Osteocyte (in vitro differentiated cells): ENCODE measurements at regions not wholly inside any gene's neighbourhood (a gene's known extent, or its start where the extent isn't known, plus 50 kb on each side); places are given as distances from the start of the nearest gene placed in this dataset.

Experiments used
- DNase-seq: peaks from one replicate; pipeline ENCODE4 v3.0.0; 2021; ENCODE audit warnings: mixed read lengths; ENCODE audit not compliant: unreplicated experiment; ENCODE audit errors: extremely low spot score
- H3K27ac Mint-ChIP-seq: one replicate; pipeline ENCODE4 v1.8.0; 2021; ENCODE audit warnings: mild to moderate bottlenecking, mixed read lengths; ENCODE audit not compliant: unreplicated experiment
- H3K27me3 Mint-ChIP-seq: one replicate; pipeline ENCODE4 v1.8.0; 2021; ENCODE audit warnings: mixed read lengths; ENCODE audit not compliant: unreplicated experiment
- H3K36me3 Mint-ChIP-seq: one replicate; pipeline ENCODE4 v1.8.0; 2021; ENCODE audit warnings: mixed read lengths; ENCODE audit not compliant: unreplicated experiment
- H3K4me1 Mint-ChIP-seq: one replicate; pipeline ENCODE4 v1.8.0; 2021; ENCODE audit warnings: mixed read lengths; ENCODE audit not compliant: unreplicated experiment
- H3K4me3 Mint-ChIP-seq: one replicate; pipeline ENCODE4 v1.8.0; 2021; ENCODE audit warnings: mild to moderate bottlenecking, moderate library complexity, mixed read lengths; ENCODE audit not compliant: unreplicated experiment
- H3K9me3 Mint-ChIP-seq: one replicate; pipeline ENCODE4 v1.8.0; 2021; ENCODE audit warnings: mixed read lengths; ENCODE audit not compliant: unreplicated experiment
- TF ChIP-seq, protein P1 (sequence below): fragments of 200-600 bp; sonication (generic); IDR thresholded peaks from 2 replicates; pipeline ENCODE4 v1.5.0; 2021; ENCODE audit warnings: antibody characterized with exemption, mild to moderate bottlenecking, moderate library complexity

DNA sequence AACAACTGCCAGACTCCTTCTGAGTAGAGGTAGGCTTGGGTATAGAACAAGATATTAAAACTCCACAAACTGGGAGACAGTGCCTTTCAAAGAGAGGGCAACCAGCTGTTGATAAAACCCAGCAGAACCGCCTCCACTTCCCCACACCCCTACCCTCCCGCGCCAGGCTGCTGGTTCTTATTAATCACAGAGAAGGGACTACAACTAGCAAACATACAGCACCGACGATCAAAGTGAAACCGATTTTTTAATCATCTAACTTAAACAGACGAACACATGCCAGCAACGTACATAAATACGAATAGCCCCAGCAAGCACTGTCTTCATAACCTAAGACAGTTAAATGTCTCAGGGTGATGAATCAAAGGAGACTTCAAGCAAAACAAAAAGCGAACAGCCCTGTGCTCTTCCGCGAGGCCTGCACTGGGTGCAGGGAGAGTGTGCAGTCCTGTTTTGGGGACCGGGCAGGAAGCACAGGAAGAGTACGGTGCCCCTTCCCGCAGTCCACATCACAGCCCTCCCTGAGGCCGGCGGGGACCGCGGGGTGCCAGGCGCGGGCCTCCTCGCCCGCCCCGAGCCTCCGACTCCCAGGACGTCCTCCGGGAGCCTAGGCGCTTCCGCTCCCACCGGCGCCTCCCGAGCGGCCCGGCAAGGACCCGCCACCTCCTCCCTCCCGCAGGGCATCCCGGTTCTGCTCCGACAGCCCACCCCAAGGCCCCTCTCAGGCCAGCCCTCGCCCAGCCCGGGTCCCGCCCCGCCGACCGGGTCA lies 75.1 kb upstream of the VGLL4 start:
- peak overlapping the region; percentile 89 for H3K4me3 Mint-ChIP-seq
- H3K9me3 Mint-ChIP-seq, result no peaks in the 10 kb centered on the region
- peak overlapping the region; percentile 95 for H3K27ac Mint-ChIP-seq
- H3K36me3 Mint-ChIP-seq, result no peaks in the 10 kb centered on the region
- TF ChIP-seq, protein P1, sequence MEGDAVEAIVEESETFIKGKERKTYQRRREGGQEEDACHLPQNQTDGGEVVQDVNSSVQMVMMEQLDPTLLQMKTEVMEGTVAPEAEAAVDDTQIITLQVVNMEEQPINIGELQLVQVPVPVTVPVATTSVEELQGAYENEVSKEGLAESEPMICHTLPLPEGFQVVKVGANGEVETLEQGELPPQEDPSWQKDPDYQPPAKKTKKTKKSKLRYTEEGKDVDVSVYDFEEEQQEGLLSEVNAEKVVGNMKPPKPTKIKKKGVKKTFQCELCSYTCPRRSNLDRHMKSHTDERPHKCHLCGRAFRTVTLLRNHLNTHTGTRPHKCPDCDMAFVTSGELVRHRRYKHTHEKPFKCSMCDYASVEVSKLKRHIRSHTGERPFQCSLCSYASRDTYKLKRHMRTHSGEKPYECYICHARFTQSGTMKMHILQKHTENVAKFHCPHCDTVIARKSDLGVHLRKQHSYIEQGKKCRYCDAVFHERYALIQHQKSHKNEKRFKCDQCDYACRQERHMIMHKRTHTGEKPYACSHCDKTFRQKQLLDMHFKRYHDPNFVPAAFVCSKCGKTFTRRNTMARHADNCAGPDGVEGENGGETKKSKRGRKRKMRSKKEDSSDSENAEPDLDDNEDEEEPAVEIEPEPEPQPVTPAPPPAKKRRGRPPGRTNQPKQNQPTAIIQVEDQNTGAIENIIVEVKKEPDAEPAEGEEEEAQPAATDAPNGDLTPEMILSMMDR, result no peak
- DNase-seq, result no peak
- H3K4me1 Mint-ChIP-seq, result peaks cover 39% of the 10 kb centered on the region
- H3K27me3 Mint-ChIP-seq, result no peaks in the 10 kb centered on the region

DNA sequence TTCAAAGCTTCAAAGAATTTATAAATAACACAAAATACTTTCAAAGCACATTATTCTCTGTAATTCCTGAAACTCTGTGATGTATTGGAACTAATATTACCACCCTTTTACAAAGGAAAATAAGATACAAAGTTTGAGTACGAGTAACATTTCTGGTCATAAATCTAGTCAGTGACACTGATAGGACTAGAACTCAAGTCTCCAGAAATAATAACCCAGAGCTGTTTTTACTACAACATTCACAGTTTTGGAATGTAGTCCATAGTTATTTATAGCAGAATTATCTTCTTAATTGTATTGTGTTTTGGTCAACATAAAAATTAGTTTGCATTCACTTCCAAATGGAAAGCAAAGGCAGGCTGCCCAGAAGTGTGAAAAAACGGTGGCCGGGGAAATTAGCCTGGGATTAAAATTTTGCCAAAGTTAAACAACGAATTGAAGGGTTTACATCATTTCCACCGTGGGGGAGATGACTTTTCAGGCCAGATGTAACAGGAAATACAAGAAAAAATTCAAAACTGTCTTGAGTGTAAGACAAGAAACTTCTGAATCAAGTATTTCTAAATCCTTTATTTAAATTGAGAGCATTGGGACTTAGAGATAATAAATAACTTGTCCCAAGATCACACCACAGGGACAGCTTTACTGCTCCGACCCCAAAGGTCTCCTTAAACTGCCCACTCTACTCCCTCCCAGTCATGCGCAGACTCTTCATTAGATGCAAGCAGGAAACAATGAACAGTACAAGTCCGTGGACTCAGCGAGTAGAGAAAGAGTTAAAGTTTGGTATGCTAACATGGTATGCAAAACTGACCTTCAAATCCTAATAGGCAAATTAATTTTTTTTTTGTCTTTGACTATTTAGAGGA lies 74.3 kb upstream of the VGLL4 start:
- DNase-seq, result no peak
- Mint-ChIP-seq H3K27me3 (no peaks in the 10 kb centered on the region), H3K9me3 (no peaks in the 10 kb centered on the region), H3K4me1 (peaks cover 39% of the 10 kb centered on the region), H3K36me3 (no peaks in the 10 kb centered on the region), H3K4me3 (peak overlapping the region; percentile 89), H3K27ac (peak overlapping the region; percentile 95)
- TF ChIP-seq, protein P1, result no peak

DNA sequence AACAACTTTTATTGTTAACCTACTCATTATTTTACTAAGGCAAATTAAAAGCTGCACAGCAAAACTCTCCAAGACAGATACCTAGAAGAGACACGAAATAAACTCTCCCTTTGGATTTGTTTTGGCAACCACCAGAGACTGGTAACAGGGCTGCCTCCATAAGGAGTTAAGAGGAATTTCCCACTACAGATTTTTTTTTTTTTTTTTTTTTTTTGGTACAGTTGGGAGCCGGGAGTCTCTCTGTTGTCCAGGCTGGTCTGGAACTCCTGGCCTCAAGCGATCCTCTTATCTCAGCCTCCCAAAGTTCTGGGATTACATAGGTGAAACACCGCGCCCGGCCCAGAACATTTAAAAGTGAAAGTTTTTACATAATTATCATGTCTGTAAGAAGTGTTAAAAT lies 73.6 kb upstream of the VGLL4 start:
- Mint-ChIP-seq H3K4me3 (peak overlapping the region; percentile 89), H3K27ac (peak overlapping the region; percentile 95), H3K4me1 (peaks cover 39% of the 10 kb centered on the region), H3K27me3 (no peaks in the 10 kb centered on the region), H3K9me3 (no peaks in the 10 kb centered on the region), H3K36me3 (no peaks in the 10 kb centered on the region)
- TF ChIP-seq, protein P1, result no peak
- no peak for DNase-seq

DNA sequence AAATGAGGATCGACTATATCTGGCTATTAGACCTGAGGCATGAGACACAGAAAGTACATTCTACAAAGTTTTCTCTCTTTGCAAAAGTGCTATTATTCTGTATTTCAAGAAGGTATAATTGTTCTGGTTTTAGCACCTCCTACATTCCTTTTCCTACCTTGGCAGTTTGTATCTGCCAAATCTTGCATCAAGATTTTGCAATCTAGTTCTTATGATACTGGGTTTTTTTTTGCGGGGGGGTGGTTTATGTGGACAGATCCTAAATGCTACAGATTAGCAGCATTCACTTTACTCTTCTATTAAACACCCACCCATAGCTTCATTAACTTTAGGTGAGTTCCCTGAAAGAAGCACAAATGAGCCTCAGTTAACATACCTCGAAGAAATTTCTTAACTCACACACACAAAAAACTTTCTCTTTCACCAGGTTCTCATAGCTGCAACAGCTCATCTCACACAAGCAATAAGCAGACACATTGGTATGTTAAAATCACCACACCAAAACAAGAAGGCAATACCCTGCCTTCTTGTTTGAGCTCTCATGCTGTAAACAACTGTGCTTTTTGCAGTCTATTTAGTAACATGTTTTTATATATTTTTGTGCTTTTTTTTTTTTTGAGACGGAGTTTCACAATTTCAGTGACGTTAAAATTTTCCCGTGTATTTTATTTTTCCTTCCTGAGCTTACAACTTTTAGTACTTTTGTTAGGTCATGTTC lies 73.0 kb upstream of the VGLL4 start:
- no peaks in the 10 kb centered on the region for H3K9me3 Mint-ChIP-seq
- H3K4me1 Mint-ChIP-seq, result peaks cover 44% of the 10 kb centered on the region
- DNase-seq, result no peak
- no peaks in the 10 kb centered on the region for H3K27me3 Mint-ChIP-seq
- peak overlapping the region; percentile 89 for H3K4me3 Mint-ChIP-seq
- no peaks in the 10 kb centered on the region for H3K36me3 Mint-ChIP-seq
- TF ChIP-seq, protein P1, result no peak
- peak overlapping the region; percentile 95 for H3K27ac Mint-ChIP-seq
